ENCODE measurements at regions not wholly inside any gene's neighbourhood (a gene's known extent, or its start where the extent isn't known, plus 50 kb on each side); places are given as distances from the start of the nearest gene placed in this dataset.
"Not testable (repeated sequence)": the region's sequence is repeated elsewhere in the genome, so short reads cannot be mapped to it uniquely, and the experiment has no call there.

- no peak for DNase-seq
Measured at GRCh38 chr10:131810036-131810804, 90.6 kb upstream of the PPP2R2D start.

DNA sequence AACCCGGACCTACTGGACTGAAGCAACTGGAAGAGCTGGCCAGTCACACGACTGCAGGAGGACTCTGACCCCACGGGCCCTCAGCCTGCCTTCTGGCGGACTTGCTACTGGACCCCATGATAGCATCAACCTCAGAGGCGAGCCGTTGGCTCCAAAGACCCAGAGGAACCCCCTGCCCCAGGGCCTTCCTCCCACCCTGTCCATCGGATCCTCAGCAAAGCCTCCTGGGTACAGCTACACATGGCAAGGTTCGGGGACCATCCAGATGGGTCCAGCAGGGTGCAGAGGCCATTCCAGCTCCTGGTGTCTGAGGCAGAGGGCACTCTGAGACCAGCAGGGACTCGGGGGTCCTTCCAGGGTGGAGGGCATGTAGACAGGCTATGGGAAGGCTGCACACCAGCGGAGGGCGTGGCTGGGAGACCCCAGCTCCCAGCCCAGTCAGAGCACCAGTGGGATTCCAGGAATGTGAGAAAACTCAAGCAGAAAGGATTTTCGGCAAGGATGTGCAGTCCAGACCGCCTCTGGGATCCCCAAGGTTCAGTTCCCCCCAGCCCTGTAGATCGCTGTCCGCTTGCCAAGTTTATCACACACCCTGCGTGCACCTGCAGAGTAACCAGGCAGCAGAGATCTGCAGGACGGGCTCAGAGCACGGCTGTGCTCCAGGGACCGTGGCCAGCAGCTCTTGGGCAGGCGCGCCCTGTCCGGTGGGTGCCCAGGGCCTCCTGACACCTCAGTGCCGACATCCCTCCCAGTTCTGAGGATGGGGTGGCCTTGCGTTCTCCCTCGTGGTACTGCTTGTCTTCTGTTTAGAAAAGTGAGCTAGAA lies 89.8 kb upstream of the PPP2R2D start:
- no peak for DNase-seq

DNA sequence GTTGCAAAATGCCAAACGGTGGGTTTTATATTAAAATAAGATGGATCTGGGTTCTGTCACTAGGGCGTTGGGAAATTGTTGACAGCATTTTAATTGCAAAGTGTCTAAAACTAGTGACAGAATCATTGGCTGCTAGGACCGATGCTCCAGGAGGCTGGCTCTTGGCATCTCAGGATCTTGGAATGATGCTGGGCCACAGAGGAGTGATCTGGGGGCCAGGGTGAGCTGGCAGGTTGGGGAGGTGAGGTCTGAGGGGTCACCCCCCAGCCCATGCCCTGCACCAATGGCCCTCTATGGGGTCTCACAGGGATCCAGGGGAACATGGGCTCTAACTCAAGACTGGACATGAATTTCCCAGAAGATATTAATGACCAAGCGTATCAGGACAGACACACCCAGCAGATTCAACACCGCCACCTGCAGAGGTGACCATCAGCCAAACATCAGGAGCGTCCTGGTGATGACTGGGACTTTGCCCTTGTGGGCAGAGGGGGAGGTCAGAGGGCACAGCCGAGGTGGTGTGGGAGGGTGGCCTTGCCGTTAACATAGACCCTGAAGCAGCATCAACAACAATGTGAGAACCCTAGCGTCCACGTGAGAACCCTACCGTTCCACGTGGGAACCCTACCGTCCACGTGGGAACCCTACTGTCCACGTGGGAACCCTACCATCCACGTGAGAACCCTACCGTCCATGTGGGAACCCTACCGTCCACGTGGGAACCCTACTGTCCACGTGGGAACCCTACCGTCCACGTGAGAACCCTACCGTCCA lies 89.0 kb upstream of the PPP2R2D start:
- no peak for DNase-seq

- DNase-seq: no peak
Measured at GRCh38 chr10:131812736-131813604, 87.8 kb upstream of the PPP2R2D start.

DNA sequence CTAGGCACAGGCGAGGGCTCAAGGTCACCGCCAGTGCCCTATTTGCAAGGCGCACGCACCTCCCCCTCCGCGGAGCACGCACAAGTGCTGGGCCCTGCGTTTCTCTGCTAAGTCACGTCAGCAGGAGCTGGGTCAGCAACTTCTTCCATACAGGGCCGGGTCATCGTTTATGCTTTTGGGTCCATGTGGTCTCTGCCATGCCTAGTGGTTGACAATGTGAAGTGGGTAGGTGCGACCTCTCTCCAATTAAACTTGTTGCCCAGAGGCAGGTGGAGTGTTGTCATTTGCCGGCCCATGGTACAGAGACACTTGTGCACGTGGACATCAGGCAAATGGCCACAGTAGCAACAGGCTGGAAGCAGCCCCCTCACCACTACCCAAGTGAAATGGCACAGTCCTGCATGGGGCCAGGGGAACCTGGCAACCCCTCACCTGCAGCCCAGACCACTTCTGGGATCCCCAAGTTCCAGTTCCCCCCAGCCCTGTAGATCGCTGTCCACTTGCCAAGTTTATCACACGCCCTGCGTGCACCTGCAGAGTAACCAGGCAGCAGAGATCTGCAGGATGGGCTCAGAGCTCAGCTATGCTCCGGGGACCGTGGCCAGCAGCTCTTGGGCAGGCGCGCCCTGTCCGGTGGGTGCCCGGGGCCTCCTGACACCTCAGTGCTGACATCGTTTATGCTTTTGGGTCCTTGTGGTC lies 86.1 kb upstream of the PPP2R2D start:
- DNase-seq: no peak

DNA sequence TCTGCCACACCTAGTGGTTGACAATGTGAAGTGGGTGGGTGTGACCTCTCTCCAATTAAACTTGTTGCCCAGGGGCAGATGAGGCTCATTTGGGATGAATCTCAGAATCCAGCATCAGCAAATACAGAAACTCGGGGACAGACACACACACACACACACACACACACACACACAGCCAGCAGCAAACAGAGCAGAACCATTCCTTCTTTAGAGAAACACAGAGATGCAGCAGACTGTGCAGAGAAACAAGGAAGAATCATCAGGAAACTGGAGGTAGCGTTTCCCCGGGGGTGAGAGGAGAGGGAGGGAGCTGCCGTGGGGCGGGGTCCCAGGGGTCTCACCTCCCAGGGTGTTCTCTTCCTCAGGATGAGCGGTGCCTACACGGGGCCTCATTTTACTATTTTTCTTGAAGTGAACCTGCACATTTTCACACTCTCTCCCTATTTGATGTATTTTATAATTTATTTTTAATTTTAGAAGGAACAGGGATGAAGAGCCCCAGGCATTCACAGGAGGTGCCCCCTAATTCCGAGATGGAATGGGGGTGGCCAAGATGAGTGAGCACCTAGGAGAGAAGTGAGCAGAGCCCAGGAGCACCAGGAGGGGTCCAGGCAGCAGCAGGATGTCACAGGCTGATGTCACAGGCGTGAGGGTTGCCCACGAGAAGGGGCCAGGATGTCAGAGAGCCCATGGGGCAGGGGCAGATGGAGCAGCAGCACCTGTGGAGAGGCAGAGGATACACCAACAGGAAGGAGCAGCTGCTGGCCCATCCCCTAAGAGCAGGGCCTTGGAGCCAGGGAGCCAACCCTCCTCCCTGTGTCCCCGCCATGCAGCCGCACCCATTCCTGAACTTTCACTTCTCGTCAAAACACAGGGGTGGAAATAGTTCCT lies 85.3 kb upstream of the PPP2R2D start:
- DNase-seq: no peak

DNA sequence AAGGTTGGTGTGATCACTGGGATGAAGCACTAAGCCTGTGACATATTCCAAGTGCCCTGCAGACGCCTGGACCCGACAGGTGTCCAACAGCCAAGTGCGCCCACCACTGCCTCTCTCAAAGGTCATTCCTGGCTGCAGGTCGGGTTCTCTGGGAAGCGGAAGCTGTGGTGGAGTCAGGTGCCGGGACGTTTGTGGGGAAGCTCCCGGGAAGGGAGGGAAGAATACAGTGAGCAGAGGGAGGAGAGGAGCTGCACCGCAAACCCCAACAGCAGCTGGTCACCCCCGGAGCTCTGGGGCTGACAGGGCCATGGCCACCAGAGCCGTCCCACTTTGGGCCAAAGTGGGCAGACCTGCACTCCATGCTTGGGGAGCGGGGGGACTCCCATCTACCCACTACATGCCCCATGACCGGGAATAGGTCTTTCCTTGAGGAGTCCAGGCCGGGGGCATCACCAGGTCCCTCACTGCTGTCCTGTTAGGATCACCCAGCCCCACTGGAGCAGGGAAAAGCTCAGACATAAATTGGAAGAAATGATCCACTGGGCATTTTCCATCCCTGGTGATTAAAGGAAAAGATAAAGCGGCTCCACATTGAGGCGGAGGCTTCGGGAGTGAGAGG lies 84.5 kb upstream of the PPP2R2D start:
- DNase-seq: no peak

DNA sequence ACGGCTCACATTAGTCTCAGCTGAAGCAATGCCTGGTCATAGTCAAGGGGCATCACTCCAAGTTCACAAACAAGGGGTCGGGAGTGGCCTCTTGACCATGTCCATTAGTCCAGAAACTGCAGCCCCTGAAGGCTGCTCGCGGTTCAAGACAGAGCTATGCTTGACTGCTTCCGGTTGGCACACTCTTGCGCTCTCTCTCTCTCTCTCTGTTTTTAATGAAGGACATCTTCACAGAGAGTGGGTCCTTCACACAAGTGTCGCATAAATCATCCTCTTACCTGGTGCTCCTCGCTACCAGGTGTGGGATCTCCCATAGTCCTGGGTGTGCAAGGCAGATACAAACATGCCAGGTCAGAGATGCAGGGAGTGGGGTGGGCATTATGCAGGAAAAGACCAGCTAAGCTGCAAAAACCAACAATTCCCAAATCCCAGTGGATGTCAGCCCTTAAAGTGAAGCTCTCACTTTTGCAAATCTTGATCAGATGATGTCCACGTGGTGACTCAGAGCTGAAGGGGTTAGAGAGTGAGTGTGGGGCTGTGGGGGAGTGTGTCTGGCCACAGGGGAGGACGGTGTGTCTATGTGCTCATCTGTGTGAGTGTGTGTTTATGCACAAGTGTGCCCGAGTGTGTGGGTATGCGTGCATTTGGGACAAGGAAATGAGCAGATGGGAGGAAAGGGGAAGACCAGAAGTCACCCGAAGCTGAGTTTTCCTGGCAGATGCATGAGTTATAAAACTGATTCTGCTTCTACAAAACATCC lies 83.7 kb upstream of the PPP2R2D start:
- DNase-seq: no peak

DNA sequence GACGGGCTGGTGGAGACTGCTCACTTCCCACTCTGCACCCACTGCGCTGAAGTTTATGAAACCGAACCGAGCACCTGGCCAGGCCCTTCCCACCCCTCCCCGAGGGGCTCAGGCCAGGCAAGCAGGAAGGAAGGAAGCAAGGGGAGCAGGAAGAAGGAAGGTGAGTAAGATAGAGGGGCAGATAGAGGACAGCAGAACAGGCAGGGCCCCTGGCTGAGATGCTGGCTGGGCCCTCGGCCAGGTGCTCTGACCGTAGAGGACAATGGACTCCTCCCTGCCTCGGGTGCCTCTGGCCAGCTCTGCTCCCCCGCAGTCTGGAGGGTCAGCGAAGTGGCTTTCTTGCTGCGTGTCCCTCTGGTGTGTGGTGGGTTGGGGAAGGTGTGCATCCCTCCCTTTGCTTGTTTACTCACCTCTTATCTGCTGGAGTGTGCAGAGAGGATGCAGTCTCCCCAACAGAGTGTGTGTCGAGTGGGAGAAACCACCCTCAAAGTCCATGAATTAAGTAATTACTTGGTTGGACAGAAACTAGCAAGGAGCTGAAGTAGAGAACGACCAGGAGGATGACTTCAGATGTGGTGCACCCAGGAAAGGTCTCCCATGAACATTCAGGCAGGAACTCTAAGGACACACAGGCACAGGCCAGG lies 82.8 kb upstream of the PPP2R2D start:
- no peak for DNase-seq

GRCh38 chr10:131818510-131819234 lies 82.1 kb upstream of the PPP2R2D start:
- DNase-seq: no peak

DNA sequence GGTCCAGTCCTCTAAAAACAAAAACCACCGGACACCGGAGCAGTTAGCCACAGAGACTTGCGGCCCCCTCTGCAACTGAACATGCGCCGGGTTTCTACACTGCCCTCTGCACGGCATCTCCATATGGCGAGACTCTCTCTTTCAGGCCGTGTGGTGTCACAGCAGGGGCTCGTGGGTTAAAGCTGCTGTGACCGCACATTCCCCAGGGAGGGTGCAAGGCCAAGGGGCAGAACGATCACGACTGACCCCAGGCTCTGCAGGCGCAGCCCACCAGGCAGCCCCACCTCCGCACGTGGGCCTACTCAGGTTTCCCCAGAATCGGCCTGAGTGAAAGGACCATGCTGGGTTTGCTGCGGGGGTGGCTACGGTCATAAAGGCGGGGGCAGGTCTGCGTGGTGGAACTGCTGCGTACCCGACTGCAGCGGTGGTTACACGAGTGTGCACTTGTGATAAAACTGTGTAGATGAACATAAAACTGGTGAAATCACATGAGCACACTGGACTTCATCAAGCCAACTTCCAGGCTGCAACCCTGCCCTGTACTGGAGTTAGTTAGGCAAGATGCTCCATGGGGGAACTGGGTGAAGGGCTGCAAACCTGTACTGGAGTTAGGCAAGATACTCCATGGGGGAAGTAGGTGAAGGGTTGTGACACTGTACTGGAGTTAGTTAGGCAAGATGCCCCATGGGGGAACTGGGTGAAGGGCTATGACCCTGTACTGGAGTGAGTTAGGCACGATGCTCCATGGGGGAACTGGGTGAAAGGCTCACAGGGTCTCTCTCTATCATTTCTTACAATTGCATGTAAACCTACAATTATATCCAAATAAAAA lies 81.4 kb upstream of the PPP2R2D start:
- DNase-seq: no peak

DNA sequence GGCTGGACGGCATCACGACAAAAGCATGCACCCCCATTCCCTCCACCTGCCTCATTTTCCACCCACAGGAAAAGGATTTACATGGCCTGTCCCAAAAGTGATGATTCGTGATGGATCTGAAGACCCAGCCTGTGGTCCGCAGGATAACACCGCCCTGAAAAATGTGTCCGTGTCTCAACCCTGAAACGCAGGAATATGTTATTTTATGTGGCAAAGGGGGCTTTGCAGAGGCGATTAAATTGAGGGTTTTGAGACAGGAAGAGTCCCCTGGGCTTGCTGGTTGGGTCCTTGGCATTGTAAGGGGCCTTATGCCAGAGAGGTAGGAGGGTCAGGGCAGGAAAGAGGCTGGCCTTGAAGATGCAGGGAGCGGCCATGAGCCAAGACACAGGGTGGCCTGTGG lies 80.2 kb upstream of the PPP2R2D start:
- no peak for DNase-seq

- no peak for DNase-seq
Measured at GRCh38 chr10:131821378-131822012, 79.3 kb upstream of the PPP2R2D start.

DNA sequence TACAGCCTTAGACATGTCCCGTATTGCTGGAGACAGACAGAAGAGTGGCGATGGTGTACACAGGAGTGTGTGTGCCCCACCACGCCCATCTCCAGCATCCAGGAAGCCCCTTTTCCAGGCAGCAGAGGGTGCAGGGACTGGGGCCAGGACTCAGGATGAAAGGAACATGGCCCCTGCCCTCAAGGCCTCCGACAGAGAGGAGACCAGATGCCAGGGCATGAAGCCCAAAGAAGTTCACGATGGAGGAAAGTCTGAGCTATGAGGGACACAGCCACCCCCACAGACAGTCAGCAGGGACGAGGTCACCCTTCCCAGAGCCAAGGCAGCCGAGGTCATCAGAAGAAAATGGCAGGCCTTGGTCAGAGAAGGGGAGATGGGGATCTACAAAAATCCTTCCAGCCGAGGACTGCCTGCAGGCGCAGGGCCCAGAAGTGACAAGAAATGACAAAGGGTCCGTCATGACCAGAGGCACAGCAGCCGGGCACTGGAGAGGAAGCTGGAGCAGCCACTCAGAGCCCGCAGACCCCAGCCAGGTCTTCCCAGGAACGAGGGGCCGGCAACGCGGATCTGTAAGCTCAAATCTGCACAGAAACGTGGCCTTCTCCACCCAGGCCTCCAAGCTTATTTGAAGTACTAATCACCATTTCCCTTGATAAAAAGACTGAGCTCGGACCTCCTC lies 78.7 kb upstream of the PPP2R2D start:
- DNase-seq: no peak

GRCh38 chr10:131822692-131823245 lies 78.0 kb upstream of the PPP2R2D start:
- no peak for DNase-seq

DNA sequence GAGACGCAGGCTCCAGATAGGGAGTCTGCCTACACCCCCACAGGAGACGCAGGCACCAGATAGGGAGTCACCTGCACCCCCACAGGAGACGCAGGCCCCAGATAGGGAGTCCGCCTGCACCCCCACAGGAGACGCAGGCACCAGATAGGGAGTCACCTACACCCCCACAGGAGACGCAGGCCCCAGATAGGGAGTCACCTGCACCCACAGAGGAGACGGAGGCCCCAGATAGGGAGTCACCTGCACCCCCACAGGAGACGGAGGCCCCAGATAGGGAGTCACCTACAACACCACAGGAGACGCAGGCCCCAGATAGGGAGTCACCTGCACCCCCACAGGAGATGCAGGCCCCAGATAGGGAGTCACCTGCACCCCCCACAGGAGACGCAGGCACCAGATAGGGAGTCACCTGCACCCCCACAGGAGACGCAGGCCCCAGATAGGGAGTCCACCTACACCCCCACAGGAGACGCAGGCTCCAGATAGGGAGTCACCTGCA lies 77.2 kb upstream of the PPP2R2D start:
- DNase-seq: not testable (repeated sequence)
